GM12872 (cell line): ENCODE measurements at regions not wholly inside any gene's neighbourhood (a gene's known extent, or its start where the extent isn't known, plus 50 kb on each side); places are given as distances from the start of the nearest gene placed in this dataset.

Experiments
- TF ChIP-seq, protein P1 (sequence below): IDR thresholded peaks from 3 replicates; pipeline ENCODE4 v1.5.1; 2011; ENCODE audit warnings: low read depth, mild to moderate bottlenecking, low read length, moderate library complexity; ENCODE audit not compliant: insufficient read depth

DNA sequence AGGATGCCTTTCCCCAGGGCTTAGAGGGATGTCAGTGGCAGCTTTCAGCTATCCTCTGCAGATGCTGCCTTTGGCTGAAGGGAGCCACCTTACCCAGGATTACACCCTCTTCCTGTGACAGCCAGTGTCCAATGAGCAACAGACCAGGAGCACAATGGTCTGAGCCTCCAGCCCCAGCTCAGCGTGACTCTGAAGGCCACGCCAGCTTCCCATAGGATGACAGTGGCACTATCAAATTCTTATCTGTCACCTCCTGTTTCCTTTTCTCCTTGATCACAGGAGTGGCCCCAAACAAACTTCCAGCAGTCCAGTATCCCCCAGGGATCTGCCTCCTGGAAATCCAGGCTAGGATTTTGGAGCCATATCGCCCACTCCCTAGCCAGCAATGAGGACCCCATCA is 226.9 kb downstream of the SETD4 start:
- TF ChIP-seq, protein P1, sequence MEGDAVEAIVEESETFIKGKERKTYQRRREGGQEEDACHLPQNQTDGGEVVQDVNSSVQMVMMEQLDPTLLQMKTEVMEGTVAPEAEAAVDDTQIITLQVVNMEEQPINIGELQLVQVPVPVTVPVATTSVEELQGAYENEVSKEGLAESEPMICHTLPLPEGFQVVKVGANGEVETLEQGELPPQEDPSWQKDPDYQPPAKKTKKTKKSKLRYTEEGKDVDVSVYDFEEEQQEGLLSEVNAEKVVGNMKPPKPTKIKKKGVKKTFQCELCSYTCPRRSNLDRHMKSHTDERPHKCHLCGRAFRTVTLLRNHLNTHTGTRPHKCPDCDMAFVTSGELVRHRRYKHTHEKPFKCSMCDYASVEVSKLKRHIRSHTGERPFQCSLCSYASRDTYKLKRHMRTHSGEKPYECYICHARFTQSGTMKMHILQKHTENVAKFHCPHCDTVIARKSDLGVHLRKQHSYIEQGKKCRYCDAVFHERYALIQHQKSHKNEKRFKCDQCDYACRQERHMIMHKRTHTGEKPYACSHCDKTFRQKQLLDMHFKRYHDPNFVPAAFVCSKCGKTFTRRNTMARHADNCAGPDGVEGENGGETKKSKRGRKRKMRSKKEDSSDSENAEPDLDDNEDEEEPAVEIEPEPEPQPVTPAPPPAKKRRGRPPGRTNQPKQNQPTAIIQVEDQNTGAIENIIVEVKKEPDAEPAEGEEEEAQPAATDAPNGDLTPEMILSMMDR, result no peak

DNA sequence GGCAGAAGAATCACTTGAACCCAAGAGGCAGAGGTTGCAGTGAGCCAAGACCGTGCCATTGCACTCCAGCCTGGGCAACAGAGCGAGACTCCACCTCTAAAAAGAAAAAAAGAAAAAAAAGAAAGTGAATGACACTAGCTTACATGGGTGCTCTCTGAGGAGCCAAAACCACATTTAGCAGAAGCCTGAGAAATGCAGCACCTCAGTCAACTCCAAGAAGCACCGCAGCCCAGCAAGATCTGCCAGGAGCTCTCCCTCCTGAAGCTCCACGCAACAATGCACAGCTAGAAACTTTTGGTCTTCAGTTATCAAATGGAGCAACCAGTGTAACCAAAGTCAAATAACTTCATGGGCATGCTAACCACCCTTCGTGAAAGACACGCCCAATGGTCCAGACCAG is 229.1 kb downstream of the SETD4 start:
- TF ChIP-seq, protein P1, result no peak

DNA sequence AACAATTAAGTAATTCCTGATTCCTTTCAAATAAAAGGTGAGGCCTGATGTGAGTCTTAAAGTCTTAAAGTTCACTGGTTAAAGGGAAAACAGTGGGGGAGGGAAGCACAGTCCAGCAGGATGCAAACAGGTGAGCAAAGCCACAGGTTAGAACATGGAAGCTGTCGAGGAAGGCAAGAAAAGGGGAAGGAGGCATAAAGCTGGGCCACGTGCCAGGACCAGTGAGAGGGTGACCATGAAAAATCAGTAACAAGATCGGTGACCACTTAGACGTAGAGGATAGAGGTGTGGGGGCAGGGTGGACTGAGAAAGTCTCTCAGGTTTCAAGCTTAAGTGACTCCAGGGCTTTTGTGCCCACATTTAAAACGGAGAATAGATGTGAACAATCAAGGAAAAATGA is 231.3 kb downstream of the SETD4 start:
- TF ChIP-seq, protein P1, result no peak

DNA sequence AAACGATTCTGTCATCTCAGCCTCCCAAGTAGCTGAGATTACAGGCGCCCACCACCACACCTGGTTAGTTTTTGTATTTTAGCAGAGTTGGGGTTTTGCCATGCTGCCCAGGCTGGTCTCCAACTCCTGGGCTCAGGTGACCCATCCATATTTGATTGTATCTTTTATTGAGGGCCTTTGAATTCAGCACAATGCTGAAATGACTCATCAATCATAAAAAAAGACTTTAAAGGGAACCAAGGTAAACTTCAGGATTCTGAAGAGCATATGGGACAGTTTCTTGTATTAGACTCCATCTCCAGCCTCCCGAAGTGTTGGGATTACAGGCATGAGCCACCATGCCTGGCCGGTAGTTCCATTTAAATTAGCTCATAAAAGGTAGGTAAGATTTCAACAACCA is 232.2 kb downstream of the SETD4 start:
- TF ChIP-seq, protein P1, result no peak

DNA sequence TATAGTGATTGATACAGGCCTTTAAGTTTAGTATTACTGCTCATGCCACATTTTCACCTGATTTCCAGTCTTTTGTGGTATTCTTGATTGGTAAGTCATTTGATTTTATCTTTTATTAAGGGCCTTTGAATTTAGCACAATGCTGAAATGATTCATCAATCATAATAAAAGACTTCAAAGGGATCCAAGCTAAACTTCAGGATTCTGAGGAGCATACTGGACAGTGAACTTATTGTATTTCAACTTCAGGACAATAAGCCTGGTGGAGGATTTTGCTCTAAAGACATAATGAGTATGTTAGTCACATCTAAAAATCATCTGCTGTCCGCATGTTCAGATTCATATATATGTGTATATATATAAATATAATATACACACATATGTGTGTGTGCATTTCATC is 233.3 kb downstream of the SETD4 start:
- TF ChIP-seq, protein P1, result no peak

DNA sequence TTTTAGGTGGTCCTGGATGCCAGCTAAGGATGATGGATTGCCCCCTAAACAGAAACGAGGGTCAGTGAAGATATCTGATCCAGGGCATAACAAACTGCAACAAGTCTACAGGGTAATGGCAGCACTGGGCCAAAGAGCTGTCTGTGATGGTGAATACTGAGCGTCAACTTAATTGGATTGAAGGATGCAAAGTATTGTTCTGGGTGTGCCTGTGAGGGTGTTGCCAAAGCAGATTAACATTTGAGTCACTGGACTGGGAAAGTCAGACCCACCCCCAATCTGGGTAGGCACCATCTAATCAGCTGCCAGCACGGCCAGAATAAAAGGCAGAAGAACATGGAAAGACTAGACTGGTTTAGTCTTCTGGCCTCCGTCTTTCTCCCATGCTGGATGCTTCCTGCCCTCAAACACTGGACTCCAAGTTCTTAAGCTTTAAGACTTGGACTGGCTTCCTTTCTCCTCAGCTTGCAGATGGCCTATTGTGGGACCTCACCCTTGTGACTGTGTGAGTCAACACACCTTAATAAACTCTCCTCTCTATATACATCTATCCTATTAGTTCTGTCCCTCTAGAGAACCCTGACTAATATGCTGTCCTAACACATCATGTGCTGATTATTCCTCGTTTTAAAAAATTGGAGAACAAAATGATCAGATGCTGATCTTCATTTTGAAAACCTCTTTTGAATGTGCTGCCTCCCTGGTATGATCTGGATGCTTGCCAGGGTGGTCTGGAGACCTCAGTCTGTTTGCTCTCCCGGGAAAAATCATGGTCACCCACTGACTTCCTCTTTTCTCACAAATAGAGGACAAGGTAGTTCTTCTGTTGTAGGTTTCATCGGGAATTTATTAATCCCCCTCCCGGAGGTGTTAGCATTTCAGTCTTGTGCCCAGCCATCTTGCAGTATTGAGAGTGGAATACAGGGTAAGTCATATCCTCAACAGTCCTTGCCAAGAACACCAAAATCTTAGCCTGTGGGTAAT is 234.7 kb downstream of the SETD4 start:
- TF ChIP-seq, protein P1, result no peak

GRCh38 chr21:35824136-35824535 is 236.2 kb downstream of the SETD4 start:
- TF ChIP-seq, protein P1, result no peak
